ENCODE measurements at regions not wholly inside any gene's neighbourhood (a gene's known extent, or its start where the extent isn't known, plus 50 kb on each side); places are given as distances from the start of the nearest gene placed in this dataset.
A peak's percentile ranks its signal among the peaks of the same experiment; 100 is the strongest.

GRCh38 chr10:14409247-14409646, 78.5 kb upstream of the FRMD4A start:
- Histone ChIP-seq H4K20me1 (ENCODE audit: low read depth) (no peaks in the 10 kb centered on the region), H3K9me3 (ENCODE audit: low read depth) (no peaks in the 10 kb centered on the region), H3K36me3 (no peaks in the 10 kb centered on the region), H3K4me1 (no peaks in the 10 kb centered on the region), H3K79me2 (ENCODE audit: low read depth) (no peaks in the 10 kb centered on the region), H2AFZ (replicated peaks) (no peak overlapping the region), H3F3A (ENCODE audit: low read depth) (no peaks in the 10 kb centered on the region), H3K4me3 (no peak overlapping the region), H3K4me2 (no peak overlapping the region), H3K27me3 (no peaks in the 10 kb centered on the region), H3K9ac (no peak overlapping the region), H3K27ac (no peak overlapping the region)
- Mint-ChIP-seq H3K9me3 (no peaks in the 10 kb centered on the region), H3K4me1 (peaks cover 8% of the 10 kb centered on the region), H3K27ac (no peak overlapping the region), H3K27me3 (ENCODE audit: insufficient read depth, low read depth) (peaks cover 3% of the 10 kb centered on the region), H3K4me3 (no peak overlapping the region), H3K36me3 (no peaks in the 10 kb centered on the region)
- TF ChIP-seq CTCF (IDR thresholded peaks at IDR 0.05) (no peak), EZH2phosphoT487 (IDR thresholded peaks at IDR 0.05) (no peak), EZH2 (IDR thresholded peaks at IDR 0.05) (no peak)
- no peak for DNase-seq (ENCODE audit: low spot score)

- Histone ChIP-seq H3K27me3 (no peaks in the 10 kb centered on the region), H3K9ac (no peak overlapping the region), H3F3A (ENCODE audit: low read depth) (no peaks in the 10 kb centered on the region), H3K79me2 (ENCODE audit: low read depth) (no peaks in the 10 kb centered on the region), H3K36me3 (no peaks in the 10 kb centered on the region), H3K4me2 (no peak overlapping the region), H2AFZ (replicated peaks) (peak overlapping the region; percentile 17), H3K27ac (no peak overlapping the region), H3K9me3 (ENCODE audit: low read depth) (no peaks in the 10 kb centered on the region), H3K4me1 (no peaks in the 10 kb centered on the region), H3K4me3 (no peak overlapping the region), H4K20me1 (ENCODE audit: low read depth) (no peaks in the 10 kb centered on the region)
- H3K27me3 Mint-ChIP-seq (ENCODE audit: insufficient read depth, low read depth), result peaks cover 3% of the 10 kb centered on the region
- H3K4me1 Mint-ChIP-seq, result peaks cover 16% of the 10 kb centered on the region
- no peak overlapping the region for H3K27ac Mint-ChIP-seq
- DNase-seq (ENCODE audit: low spot score), result no peak
- H3K9me3 Mint-ChIP-seq, result no peaks in the 10 kb centered on the region
- TF ChIP-seq CTCF (IDR thresholded peaks at IDR 0.05) (no peak), EZH2phosphoT487 (IDR thresholded peaks at IDR 0.05) (no peak), EZH2 (IDR thresholded peaks at IDR 0.05) (no peak)
- no peak overlapping the region for H3K4me3 Mint-ChIP-seq
- no peaks in the 10 kb centered on the region for H3K36me3 Mint-ChIP-seq
These were observed 77.4 kb upstream of the FRMD4A start for GRCh38 chr10:14408139-14408538.

GRCh38 chr10:14407567-14407966, 76.8 kb upstream of the FRMD4A start:
- DNase-seq (ENCODE audit: low spot score), result no peak
- Histone ChIP-seq H3K4me2 (no peak overlapping the region), H3K4me3 (no peak overlapping the region), H3K9me3 (ENCODE audit: low read depth) (no peaks in the 10 kb centered on the region), H3K79me2 (ENCODE audit: low read depth) (no peaks in the 10 kb centered on the region), H3K9ac (no peak overlapping the region), H2AFZ (replicated peaks) (peak overlapping the region; percentile 17), H4K20me1 (ENCODE audit: low read depth) (no peaks in the 10 kb centered on the region), H3K4me1 (no peaks in the 10 kb centered on the region), H3K36me3 (no peaks in the 10 kb centered on the region), H3F3A (ENCODE audit: low read depth) (no peaks in the 10 kb centered on the region), H3K27me3 (no peaks in the 10 kb centered on the region), H3K27ac (no peak overlapping the region)
- peaks cover 16% of the 10 kb centered on the region for H3K4me1 Mint-ChIP-seq
- TF ChIP-seq EZH2 (IDR thresholded peaks at IDR 0.05), result no peak
- no peaks in the 10 kb centered on the region for H3K36me3 Mint-ChIP-seq
- peaks cover 6% of the 10 kb centered on the region for H3K27me3 Mint-ChIP-seq (ENCODE audit: insufficient read depth, low read depth)
- no peak overlapping the region for H3K27ac Mint-ChIP-seq
- H3K4me3 Mint-ChIP-seq, result no peak overlapping the region
- no peaks in the 10 kb centered on the region for H3K9me3 Mint-ChIP-seq

GRCh38 chr10:14405076-14406065, 74.6 kb upstream of the FRMD4A start:
- Histone ChIP-seq H3K27ac (no peak overlapping the region), H3F3A (ENCODE audit: low read depth) (no peaks in the 10 kb centered on the region), H3K4me3 (no peak overlapping the region), H3K4me2 (no peak overlapping the region), H4K20me1 (ENCODE audit: low read depth) (no peaks in the 10 kb centered on the region), H3K79me2 (ENCODE audit: low read depth) (no peaks in the 10 kb centered on the region), H3K36me3 (no peaks in the 10 kb centered on the region), H3K27me3 (no peaks in the 10 kb centered on the region), H3K9me3 (ENCODE audit: low read depth) (no peaks in the 10 kb centered on the region), H3K4me1 (no peaks in the 10 kb centered on the region), H3K9ac (no peak overlapping the region), H2AFZ (replicated peaks) (no peak overlapping the region)
- H3K36me3 Mint-ChIP-seq, result no peaks in the 10 kb centered on the region
- H3K4me1 Mint-ChIP-seq, result peaks cover 16% of the 10 kb centered on the region
- peaks cover 8% of the 10 kb centered on the region for H3K27me3 Mint-ChIP-seq (ENCODE audit: insufficient read depth, low read depth)
- no peak for TF ChIP-seq CTCF (IDR thresholded peaks at IDR 0.05)
- no peak for TF ChIP-seq EZH2 (IDR thresholded peaks at IDR 0.05)
- no peak for TF ChIP-seq EZH2phosphoT487 (IDR thresholded peaks at IDR 0.05)
- peak overlapping the region; percentile 10 for H3K27ac Mint-ChIP-seq
- no peak for DNase-seq (ENCODE audit: low spot score)
- no peaks in the 10 kb centered on the region for H3K9me3 Mint-ChIP-seq
- no peak overlapping the region for H3K4me3 Mint-ChIP-seq

All from neural progenitor cell (in vitro differentiated cells).